ENCODE measurements at regions not wholly inside any gene's neighbourhood (a gene's known extent, or its start where the extent isn't known, plus 50 kb on each side); places are given as distances from the start of the nearest gene placed in this dataset.
"Not testable (repeated sequence)": the region's sequence is repeated elsewhere in the genome, so short reads cannot be mapped to it uniquely, and the experiment has no call there.

- no peak for DNase-seq
Observed at GRCh38 chr2:129821445-129821844, 158.0 kb upstream of the RAB6C start.

- no peak for DNase-seq
Observed at GRCh38 chr2:129823044-129823443, 156.4 kb upstream of the RAB6C start.

- no peak for DNase-seq
Observed at GRCh38 chr2:129827311-129828090, 152.0 kb upstream of the RAB6C start.

GRCh38 chr2:129828792-129829191 lies 150.7 kb upstream of the RAB6C start:
- DNase-seq: no peak

- no peak for DNase-seq
Observed at GRCh38 chr2:129829588-129829987, 149.9 kb upstream of the RAB6C start.

GRCh38 chr2:129831018-129831417 lies 148.4 kb upstream of the RAB6C start:
- DNase-seq: no peak

- DNase-seq: not testable (repeated sequence)
Observed at GRCh38 chr2:129833465-129833864, 146.0 kb upstream of the RAB6C start.

- no peak for DNase-seq
Observed at GRCh38 chr2:129847043-129847442, 132.4 kb upstream of the RAB6C start.

GRCh38 chr2:129849559-129850160 lies 129.8 kb upstream of the RAB6C start:
- DNase-seq: no peak

- peak; percentile 38 for DNase-seq
Observed at GRCh38 chr2:129857200-129857599, 122.3 kb upstream of the RAB6C start.

GRCh38 chr2:129859175-129859574 lies 120.3 kb upstream of the RAB6C start:
- DNase-seq: no peak

GRCh38 chr2:129860088-129860487 lies 119.4 kb upstream of the RAB6C start:
- DNase-seq: no peak

GRCh38 chr2:129861666-129862288 lies 117.7 kb upstream of the RAB6C start:
- no peak for DNase-seq

- DNase-seq: no peak
Observed at GRCh38 chr2:129862668-129863067, 116.8 kb upstream of the RAB6C start.

GRCh38 chr2:129863350-129863749 lies 116.1 kb upstream of the RAB6C start:
- no peak for DNase-seq

- DNase-seq: no peak
Observed at GRCh38 chr2:129864719-129865118, 114.7 kb upstream of the RAB6C start.

- no peak for DNase-seq
Observed at GRCh38 chr2:129865976-129866375, 113.5 kb upstream of the RAB6C start.

- DNase-seq: no peak
Observed at GRCh38 chr2:129866391-129866790, 113.1 kb upstream of the RAB6C start.

- no peak for DNase-seq
Observed at GRCh38 chr2:129868151-129868550, 111.3 kb upstream of the RAB6C start.

GRCh38 chr2:129870685-129871241 lies 108.7 kb upstream of the RAB6C start:
- DNase-seq: no peak

GRCh38 chr2:129872446-129872845 lies 107.0 kb upstream of the RAB6C start:
- DNase-seq: no peak

- DNase-seq: no peak
Observed at GRCh38 chr2:129876541-129876940, 102.9 kb upstream of the RAB6C start.

GRCh38 chr2:129877289-129877741 lies 102.2 kb upstream of the RAB6C start:
- peak; percentile 97 for DNase-seq
